ENCODE measurements at regions not wholly inside any gene's neighbourhood (a gene's known extent, or its start where the extent isn't known, plus 50 kb on each side); places are given as distances from the start of the nearest gene placed in this dataset.
"Not testable (repeated sequence)": the region's sequence is repeated elsewhere in the genome, so short reads cannot be mapped to it uniquely, and the experiment has no call there.

GRCh38 chr2:58620896-58621295 lies 379.8 kb upstream of the FANCL start:
- no peak for DNase-seq

DNA sequence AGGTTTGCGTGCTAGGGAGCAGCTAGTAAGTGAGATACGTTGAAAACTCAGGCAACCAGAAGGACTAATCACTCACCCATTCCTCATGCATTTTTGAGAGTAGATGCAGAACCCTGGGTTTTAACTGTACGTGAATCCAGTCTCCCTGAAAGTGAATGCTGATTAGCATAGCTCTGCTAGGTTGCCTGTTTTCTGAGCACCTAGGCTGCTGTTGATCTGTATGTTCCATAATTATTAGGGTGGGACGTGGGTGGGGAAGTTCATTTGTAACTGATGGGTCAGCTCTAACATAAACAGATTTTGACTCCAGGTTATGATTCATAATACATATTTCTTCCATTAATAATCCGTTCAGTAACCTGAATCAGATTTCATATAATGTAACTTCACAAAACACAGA lies 379.0 kb upstream of the FANCL start:
- DNase-seq: no peak

GRCh38 chr2:58616961-58617360 lies 375.8 kb upstream of the FANCL start:
- no peak for DNase-seq

GRCh38 chr2:58614219-58614618 lies 373.1 kb upstream of the FANCL start:
- no peak for DNase-seq

- no peak for DNase-seq
Observed at GRCh38 chr2:58612973-58613372, 371.8 kb upstream of the FANCL start.

DNA sequence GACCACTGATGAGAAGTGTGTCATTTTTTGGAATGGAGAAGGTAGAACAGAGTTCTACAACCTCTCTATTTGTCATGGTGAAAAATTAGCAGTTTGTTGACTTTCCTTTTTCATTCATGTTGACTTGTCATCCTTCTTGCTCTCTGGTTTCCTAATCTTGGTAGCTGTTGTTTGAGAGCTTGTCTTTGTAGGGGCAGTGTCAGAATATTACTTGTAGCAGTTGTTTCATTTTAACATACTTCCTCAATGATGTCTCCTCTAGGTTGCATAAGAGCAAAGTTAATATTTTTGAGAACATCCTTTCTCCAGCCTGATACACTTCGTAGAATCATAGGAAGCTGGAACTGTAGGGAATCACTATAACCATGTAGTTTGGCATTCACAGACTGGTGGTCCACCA lies 368.2 kb upstream of the FANCL start:
- no peak for DNase-seq

DNA sequence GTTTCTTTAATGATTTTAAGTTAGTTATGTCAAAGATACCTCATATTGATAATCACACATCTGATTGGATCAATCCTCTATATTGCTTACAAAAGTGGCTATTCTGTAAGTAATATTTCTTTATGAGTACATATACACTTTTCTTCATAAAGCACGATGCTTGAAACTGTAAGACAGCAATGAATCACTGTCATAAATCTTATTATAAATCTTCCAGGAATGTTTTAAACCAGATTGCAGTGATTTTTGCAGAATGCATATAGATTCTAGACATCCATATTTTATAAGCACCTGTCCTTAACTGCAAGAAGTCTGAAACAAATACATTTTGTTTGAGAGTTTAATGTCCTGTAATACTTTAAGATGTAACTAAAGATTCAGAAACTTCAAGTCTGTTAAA lies 367.0 kb upstream of the FANCL start:
- DNase-seq: no peak

DNA sequence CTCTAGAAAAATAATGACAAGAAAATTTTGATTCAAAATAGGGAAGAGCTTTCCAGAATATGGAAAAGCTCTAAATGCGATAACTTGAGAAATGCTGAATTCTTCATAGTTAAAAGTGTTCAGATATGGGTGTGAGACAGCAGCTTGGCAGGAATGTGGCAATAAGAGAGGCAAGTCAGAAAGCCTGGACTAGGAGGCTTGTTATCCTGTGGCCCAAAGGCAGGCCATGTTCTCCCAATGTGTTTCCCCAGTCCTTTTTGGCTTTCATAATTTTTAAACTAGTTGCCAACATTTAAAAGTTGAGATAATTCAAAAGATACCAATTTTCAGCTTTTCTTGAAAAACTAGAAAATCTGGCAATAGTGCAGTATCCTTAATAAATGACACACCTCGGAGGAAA lies 366.3 kb upstream of the FANCL start:
- no peak for DNase-seq

GRCh38 chr2:58606799-58607198 lies 365.7 kb upstream of the FANCL start:
- DNase-seq: no peak

DNA sequence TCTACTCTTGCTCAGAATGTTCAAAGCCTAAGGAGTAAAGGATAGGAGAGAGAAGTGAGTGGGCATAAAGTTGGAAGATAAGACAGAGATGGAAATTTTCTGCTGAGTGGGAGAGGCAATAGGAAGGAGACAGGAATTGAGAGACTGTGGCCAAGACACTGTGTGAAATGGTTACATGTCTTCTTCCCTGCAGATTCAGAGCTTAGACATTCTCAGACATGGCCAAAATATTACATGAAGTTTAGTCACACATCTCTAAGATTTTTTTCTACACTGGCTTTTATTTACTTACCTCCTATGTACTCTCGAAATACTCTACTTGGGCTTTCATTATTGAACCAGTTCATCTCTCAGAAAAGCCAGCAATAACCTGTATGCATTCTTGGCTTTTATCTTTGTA lies 363.0 kb upstream of the FANCL start:
- no peak for DNase-seq

DNA sequence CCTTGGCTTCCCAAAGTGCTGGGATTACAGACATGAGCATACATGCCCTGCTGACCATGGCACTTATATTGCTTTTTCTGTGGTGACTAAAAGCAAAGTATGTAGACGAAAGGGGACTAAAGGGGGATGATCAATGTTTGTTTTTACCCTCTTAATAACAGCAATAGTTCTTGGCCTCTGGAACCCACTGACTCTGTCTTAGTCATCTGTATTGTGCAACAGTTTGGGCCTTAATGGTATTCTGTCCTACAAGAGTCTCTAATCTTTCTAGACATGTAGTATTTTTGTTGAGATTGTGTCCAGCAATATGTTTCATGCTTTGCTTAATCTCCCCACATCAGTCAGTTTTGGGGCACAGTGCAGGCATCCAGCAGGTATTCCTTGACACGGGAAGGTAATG lies 359.9 kb upstream of the FANCL start:
- no peak for DNase-seq

DNA sequence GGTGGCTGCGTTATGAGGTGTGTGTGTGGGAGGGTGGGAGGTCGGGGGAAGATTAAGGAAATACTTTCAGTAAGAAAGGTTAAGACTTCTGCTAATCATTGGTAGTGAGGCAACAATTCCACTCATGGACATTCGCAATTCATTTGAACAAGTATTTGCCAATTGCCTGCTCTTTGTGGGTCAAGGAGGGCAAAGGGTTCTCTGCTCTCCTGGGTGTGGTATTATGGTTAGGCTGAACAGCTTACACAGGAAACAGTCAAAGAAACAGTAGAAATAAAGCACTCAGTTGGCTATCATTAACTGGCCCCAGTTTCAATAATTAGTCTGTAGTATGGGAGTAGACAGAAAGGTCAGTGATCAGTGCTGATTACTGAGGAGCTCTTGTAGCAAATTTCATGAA lies 357.0 kb upstream of the FANCL start:
- DNase-seq: no peak

DNA sequence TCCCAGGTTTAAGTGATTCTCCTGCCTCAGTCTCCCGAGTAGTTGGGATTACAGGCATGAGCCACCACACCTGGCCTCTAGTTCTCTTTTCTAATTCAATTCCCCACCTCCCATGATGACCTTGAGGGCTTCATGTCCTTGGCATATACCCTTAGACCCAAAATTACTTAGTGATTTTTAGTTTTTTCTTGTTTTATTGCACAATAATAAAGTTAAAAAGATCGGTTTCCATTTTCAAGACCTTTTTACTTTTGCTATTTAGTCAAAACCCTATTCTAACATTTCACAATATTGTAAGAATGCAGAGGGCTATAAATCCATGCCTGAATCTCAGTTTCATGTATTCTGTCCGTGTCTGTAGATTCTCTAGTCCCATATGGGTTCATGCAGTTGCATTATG lies 354.6 kb upstream of the FANCL start:
- no peak for DNase-seq

DNA sequence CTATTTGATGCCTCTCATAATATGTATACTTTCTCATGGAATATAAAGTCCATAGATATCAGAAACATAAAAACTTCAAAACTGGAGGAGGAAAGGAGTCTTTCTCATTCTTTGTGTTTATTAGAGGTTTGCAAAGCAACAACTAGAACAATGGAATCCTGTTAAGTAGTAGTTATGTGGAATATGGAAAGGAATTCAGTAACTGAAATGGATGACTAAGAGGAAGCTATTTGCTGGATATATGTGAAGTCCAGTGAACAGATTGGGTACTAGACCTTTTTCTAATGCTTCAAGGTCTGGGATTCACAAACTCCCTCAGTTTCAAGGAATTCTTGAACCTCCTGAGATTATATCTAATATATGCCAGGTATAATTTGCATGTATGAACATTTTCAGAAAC lies 353.6 kb upstream of the FANCL start:
- DNase-seq: no peak

DNA sequence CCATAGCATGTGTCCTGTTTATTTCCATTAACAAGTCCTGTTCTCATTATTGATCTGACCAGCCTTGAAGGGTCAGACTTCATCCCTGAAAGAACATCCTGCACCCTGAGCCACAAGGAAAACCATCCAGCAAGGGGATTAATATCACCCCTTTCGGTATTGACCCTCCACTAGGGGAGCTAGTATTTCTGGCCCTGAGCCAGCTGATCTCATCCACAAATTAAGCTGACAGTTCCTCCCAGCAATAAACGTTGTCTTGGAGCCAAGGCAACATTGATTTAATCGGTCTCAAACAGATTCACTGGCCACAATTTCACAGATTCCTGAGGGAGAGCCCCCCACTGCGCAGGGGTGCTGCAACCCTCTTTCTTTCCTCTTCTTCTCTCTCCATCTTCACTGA lies 353.1 kb upstream of the FANCL start:
- peak in 1 of 2 experiments; percentile 0 for DNase-seq

DNA sequence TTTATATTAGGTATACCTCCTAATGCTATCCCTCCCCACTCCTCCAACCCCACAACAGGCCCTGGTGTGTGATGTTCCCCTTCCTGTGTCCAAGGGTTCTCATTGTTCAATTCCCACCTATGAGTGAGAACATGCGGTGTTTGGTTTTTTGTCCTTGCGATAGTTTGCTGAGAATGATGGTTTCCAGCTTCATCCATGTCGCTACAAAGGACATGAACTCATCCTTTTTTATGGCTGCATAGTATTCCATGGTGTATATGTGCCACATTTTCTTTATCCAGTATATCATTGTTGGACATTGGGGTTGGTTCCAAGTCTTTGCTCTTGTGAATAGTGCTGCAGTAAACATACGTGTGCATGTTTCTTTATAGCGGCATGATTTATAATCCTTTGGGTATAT lies 345.1 kb upstream of the FANCL start:
- not testable (repeated sequence) for DNase-seq

GRCh38 chr2:58585233-58585632 lies 344.1 kb upstream of the FANCL start:
- DNase-seq: no peak

DNA sequence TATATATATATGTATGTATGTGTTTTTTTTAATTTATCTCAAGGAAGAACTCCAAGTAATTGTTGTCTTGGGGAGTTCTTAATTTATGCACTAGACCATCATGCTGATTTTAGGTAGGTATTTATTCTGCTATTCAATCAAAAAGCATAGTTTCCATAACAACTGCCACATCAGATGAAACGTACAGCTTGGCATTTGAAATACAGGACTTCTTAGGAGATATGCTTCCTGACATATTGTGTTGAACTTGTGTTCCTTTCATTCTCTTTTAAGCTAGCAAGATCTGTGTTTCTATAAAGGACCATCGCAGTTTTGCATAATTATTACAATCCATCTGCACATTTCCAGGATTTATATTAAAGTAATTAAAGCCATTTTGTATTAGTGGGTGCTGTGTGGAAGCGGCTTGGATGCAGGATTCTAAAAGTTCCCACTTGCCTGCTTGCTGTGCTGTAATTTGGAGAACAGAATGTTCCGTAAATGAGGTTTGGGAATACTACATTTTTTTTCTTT lies 343.5 kb upstream of the FANCL start:
- no peak for DNase-seq

- DNase-seq: no peak
Observed at GRCh38 chr2:58578276-58578675, 337.2 kb upstream of the FANCL start.

GRCh38 chr2:58574873-58575272 lies 333.7 kb upstream of the FANCL start:
- DNase-seq: no peak

- DNase-seq: no peak
Observed at GRCh38 chr2:58572731-58573130, 331.6 kb upstream of the FANCL start.

- peak; percentile 70 to 83 for DNase-seq
Observed at GRCh38 chr2:58571181-58571852, 330.2 kb upstream of the FANCL start.

DNA sequence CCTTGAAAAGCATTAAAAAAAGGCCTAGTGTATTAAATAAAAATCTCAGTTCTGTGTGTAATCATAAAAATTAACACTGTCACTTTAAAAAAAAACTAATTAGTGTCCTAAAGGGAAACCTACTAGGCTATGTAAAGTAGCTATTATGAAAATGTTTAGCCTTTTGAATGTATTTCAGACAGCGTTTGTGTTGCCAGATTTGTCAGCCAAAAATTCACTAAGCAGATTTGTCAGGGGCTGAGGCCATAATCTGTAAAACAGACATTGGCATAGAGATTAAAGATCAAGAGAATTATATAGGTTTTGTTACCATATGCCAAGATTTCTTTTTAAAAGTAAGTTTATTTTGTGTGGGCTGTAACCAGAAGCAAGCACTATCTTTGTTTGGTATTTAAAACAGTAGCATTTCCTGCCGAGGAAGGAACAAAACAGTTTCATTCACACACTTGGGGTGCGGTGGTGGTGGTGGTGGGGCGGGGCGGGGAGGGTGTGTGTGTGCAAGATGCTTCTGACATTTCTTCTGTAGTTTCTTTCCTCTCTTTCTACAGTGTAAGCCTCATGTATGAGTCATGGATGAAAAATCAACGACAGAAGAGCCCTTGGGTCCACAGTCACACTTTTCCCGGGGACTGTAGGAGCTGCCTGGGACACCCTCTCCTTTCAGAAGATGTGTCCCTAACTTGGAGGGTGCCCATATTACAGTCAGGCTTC lies 328.5 kb upstream of the FANCL start:
- no peak for DNase-seq

DNA sequence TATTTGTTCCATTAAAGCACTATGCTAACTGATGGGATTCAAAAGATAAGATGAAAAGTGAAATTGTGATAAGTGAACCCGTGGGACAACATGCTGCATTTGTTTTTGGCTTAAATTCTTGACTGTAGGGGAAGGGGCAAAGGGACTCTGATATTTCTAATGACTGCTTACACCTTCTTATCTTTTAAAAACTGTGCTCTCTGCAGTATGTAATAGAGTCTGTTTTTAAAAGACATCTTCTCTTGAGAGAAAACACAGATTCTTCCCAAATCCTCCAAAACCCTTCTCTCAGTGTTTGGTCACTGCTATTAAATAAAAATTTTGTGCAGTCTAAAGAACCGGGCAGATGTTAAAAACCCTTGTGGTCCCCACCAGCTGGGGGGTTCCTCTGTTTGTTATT lies 327.8 kb upstream of the FANCL start:
- DNase-seq: no peak

DNA sequence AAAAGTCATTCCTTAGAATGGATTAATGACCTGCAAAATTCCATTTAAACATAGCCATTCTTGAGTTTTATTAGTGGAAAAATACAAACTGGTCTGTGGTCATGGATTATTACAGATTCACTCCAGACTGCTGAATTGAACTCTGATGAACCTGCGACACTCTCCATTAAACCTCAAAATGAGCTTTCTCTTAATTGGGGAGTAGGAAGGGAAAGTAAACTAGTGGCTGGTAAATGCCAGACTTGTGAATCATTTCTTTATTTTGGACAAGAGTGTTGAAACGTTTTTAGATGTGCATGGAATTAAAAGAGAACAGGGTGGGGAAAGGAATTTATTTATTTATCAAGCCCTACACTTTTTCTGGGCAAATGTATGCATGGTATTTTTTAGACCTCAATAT lies 321.2 kb upstream of the FANCL start:
- DNase-seq: no peak

Data from Kasumi-1 (cell line).